PC-3 (cell line): ENCODE measurements at regions not wholly inside any gene's neighbourhood (a gene's known extent, or its start where the extent isn't known, plus 50 kb on each side); places are given as distances from the start of the nearest gene placed in this dataset.

Source experiments
- CTCF ChIP-seq: fragments of 300-600 bp; sonication (generic); conservative IDR thresholded peaks from 2 replicates; pipeline ENCODE4 v1.5.1; 2017; ENCODE audit warnings: antibody characterized with exemption, low read depth, mild to moderate bottlenecking, low read length
- EZH2 ChIP-seq: fragments of 300-600 bp; sonication (generic); IDR thresholded peaks from one replicate; pipeline ENCODE4 v1.6.1; 2017; ENCODE audit warnings: antibody characterized with exemption, mild to moderate bottlenecking, low read length; ENCODE audit not compliant: unreplicated experiment

- no peak for TF ChIP-seq CTCF
- no peak for TF ChIP-seq EZH2
Measured at GRCh38 chr15:70440416-70441138, 322.8 kb downstream of the UACA start.
